HG03097 (cell line): ENCODE measurements at regions not wholly inside any gene's neighbourhood (a gene's known extent, or its start where the extent isn't known, plus 50 kb on each side); places are given as distances from the start of the nearest gene placed in this dataset.
"Not testable (repeated sequence)": the region's sequence is repeated elsewhere in the genome, so short reads cannot be mapped to it uniquely, and the experiment has no call there.

Experiments
- ATAC-seq: cut with Tn5 transposase; IDR thresholded peaks from one replicate; pipeline ENCODE4 v1.9.1; 2021; ENCODE audit not compliant: unreplicated experiment, low FRiP score

- no peak for ATAC-seq
These were observed 107.6 kb upstream of the FAM3C start for GRCh38 chr7:121503730-121504129.

DNA sequence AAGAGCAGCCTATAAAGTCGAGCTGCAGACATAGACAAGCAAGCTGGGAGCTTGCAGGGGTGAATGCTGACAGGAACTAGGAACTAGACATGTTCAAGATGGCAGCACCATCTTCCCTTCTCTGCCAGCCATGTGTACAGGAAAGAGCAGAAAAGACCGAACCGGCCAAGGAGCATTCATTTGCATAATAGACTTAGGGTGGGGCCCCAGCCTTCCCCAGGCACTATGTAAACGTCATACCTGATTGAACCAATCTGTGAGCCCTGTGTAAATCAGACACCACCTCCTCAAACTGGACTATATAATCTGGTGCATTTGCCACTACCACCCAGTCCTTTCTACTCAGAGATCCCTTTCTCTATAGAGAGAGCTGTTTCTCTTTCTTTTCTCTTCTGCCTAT, 106.9 kb upstream of the FAM3C start:
- no peak for ATAC-seq

GRCh38 chr7:121501566-121501965, 105.5 kb upstream of the FAM3C start:
- ATAC-seq, result no peak

DNA sequence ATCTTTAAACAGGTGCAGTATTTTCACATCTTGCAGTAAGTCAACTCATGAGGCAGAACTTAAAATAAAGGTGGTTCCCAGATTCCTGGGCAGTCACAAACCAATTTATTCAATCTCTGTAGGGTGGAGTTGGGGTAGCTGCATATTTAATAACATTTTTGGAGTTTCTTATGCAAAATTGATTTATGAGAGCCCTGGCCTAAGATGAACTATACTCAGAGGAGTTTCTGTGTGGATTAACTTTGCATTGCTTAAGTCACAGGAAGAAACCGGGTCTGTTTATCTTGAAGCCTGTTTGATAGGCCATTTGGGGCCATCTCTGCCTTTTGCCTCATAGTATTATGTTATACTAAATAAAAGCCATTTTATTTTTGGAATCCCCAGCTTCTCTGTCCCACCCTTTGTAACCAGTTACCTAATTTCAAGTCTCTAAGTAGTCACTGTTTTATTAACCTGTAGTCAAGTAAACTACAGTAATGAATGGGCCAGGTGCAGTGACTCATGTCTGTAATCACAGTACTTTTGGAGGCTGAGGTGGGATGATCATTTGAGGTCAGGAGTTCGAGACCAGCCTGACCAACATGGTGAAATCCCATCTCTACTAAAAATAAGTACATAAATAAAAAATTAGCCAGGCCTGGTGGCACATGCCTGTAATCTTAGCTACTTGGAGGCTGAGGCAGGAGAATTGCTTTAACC, 104.4 kb upstream of the FAM3C start:
- ATAC-seq, result no peak

- ATAC-seq, result no peak
These were observed 103.5 kb upstream of the FAM3C start for GRCh38 chr7:121499624-121500023.

DNA sequence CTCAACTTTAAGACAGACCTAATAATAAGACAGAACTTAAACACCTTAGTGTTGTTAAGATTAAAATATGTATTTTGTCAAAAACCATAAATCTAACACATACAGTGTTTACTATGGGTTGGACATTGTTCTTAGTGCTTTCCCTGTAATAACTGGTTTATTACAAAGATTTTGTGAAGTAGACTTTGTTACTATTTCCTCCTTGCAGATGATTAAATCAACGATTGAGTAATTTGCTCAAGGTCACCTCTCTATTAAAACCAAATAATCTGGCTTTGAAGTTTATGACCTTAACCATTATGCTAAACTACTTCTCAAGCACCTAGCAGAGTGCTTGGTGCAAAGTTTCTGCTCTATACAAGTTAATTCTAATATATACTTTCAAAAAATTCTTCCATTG, 102.7 kb upstream of the FAM3C start:
- ATAC-seq, result no peak

GRCh38 chr7:121497545-121497944, 101.4 kb upstream of the FAM3C start:
- not testable (repeated sequence) for ATAC-seq

GRCh38 chr7:121494516-121494915, 98.4 kb upstream of the FAM3C start:
- no peak for ATAC-seq

- no peak for ATAC-seq
These were observed 97.4 kb upstream of the FAM3C start for GRCh38 chr7:121493553-121493952.

DNA sequence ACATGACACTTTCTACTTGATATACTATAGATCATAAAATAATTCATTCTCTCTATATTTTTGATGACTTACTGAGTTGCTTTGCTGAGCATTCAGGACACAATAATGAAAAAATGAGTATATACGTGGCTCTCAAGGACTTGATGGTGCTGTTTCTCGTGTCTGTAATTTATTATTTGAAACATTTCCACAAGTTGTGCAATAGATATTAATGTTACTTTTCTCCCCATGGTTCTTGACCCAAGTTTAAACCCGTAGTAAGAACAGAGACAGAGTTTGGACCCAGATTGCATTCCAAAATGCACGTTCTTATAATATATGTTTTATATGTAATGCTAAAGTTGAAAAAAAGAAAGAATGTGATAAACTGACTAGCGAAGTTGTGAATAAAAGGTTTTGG, 94.2 kb upstream of the FAM3C start:
- no peak for ATAC-seq

- no peak for ATAC-seq
These were observed 93.3 kb upstream of the FAM3C start for GRCh38 chr7:121489440-121489839.

- ATAC-seq, result no peak
These were observed 92.1 kb upstream of the FAM3C start for GRCh38 chr7:121488111-121488650.

DNA sequence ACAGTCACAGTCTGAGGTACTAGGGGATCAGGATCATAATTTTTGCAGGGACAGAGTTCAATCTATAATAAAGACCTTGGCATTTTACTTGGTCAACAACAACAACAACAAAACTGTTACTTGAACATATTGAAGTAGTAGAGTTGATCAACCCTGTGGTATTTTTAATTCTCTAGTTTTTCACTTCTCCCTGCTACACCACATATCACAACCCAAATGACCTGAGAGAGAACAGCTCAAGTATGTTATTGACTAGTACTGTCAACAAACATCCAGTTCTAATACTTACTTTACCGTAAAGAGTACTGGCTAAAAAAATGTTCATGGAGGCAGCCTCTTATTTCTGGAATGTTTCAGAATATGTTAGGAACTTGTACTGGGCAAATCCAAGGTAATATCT, 90.5 kb upstream of the FAM3C start:
- ATAC-seq, result no peak

DNA sequence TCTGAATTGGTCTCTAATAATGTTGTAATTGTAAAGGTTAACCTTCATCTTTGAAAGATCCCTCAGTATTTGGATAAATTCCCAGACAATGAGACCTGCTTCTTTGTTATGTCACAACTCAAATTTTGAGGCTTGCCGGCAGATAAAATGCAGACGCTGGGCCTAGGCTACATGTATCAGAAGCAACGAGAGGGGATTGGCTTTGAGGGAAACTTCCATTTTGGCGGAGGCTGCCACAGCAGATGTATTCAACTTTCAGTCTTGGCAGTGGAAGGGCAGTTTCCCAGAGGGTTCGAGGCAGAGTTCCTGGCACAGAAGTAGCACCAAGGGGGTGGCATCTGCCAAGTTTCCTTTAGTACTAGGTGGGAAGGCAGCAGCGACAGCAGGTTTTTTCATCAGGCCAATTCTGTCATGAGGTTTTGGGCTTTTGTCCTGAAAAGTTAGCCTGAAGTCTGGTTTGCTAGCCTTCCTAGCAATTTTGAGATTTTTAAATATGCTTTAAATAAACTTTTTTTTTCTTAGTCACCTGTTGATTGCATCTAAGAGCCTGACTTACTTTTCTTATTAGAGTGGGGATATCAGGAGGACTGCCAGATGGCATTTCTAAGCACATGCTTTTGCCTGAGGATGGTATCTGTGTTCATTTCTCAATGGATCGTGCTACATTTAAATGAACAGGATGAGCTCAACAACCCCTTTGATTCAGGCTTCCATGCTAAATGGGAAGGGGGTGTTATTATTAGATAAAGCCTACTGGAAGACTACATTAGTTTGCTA, 89.5 kb upstream of the FAM3C start:
- ATAC-seq, result no peak

GRCh38 chr7:121484089-121484763, 88.1 kb upstream of the FAM3C start:
- no peak for ATAC-seq

DNA sequence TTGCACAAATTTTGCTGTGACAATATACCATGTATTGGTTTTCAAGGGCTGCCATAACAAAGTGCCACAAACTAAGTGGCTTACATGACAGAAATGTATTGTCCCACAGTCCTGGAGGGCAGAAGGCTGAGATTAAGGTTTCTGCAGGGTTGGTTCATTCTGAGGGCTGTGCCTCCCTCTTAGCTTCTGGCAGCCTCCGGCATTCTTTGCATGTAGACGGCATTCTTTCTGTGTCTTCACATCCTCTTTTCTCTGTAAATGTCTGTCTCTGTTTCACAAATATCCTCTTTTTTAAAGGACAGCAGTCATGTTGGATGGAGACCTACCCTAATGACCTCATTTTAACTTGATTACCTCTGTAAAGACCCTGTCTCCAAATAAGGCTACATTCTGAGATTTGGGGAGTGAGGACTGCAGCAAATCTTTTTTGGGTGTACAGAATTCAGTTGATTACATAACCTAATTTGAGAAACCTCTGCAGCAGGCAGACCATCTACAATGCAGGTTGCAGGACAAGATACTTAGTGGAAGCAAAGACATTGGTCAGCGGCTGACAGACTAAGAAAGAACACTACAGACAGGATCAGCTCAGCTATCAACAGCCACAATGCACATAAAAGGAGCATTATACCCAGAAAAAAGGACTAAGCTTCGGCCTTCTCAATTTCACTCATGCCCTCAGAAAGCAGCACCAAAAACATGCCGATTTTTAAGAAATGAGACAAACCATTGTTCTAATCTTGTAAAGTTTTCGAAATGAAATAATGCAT, 84.6 kb upstream of the FAM3C start:
- ATAC-seq, result no peak

DNA sequence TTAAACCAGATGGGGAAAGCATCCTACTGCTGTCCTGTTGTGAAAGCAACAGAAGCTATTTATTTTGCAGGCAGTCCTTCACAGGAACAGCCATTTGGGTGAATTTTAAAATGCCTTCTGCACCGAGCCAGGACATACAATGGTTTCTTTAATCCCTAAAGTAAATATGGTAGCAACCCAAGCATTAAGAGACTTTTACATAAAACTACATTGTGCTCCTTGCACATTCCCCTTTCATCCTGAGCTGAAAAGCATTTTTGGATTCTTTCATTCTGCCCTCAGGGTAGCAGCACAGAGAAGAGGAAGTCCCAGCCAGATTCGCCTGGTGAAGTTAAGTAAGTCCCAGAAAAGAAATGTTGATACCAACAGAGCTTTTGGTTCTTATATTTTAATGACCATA, 84.0 kb upstream of the FAM3C start:
- no peak for ATAC-seq

- no peak for ATAC-seq
These were observed 83.4 kb upstream of the FAM3C start for GRCh38 chr7:121479466-121479865.

DNA sequence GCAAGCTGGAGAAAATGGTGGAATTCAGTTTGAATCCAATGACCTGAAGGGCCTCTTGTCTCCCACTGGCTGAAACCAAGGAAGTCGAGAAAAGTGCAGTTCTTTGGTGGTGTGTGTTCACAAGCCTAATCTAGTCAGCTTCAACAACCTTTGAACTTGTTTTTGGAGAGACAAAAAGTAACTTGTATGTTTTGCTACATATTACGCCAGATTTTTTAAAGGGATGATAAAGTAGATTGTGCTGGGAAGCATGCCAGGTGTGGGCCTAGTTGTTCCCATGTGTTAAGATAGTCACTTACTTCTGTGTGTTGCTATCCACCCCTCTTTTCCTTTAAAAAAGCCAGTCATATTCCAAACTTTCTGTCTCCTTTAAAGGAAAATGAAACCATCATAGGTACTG, 79.7 kb upstream of the FAM3C start:
- ATAC-seq, result no peak

DNA sequence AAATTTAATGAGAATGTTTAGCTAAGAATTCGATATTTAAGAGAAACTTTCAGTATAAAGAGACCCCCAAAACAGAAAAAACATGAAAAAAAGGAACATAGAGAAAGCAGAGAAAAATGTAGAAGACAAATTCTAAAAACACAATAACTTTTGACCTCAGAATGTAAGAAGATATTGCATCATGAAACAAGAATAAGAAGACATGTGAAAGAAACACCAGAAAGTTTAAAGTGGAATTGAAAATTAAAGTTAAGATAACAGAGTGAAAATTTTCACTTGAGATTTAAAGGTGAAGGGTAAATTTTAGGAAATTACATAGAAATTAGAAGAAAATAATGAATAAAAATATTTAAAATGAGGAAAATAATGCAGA, 78.2 kb upstream of the FAM3C start:
- ATAC-seq, result no peak
